NCI-H1436 treated with DMSO at 0.1 percent for 48 hours (cell line): ENCODE measurements at regions not wholly inside any gene's neighbourhood (a gene's known extent, or its start where the extent isn't known, plus 50 kb on each side); places are given as distances from the start of the nearest gene placed in this dataset.

ENCODE experiments used
- DNase-seq: peaks from one replicate; lab custom pipeline; 2025; lab: John Stamatoyannopoulos, UW

DNA sequence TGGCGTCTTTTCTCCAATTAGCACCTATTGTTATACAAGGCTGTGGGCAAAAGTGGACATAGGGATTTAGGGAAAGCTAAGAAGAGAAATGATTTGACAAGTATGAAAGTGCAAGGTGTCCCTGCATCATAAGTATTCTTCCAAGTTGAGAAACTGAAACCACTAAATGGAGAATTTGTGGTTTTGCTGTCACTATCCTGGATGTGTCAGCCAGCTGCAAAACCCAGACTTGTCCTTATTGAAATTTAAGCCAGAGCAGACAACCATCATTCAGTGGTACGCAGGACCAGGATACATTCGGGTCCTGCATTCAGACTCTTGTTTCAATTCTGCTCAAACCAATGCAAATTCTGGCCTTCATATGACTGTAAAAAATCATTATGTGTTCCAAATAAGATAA is 384.8 kb upstream of the TGFBR2 start:
- no peak for DNase-seq

- no peak for DNase-seq
Observed at GRCh38 chr3:30222441-30222840, 384.0 kb upstream of the TGFBR2 start.

GRCh38 chr3:30225021-30225420 is 381.4 kb upstream of the TGFBR2 start:
- DNase-seq = no peak

- no peak for DNase-seq
Observed at GRCh38 chr3:30226601-30227151, 379.7 kb upstream of the TGFBR2 start.

- no peak for DNase-seq
Observed at GRCh38 chr3:30227571-30228301, 378.7 kb upstream of the TGFBR2 start.

DNA sequence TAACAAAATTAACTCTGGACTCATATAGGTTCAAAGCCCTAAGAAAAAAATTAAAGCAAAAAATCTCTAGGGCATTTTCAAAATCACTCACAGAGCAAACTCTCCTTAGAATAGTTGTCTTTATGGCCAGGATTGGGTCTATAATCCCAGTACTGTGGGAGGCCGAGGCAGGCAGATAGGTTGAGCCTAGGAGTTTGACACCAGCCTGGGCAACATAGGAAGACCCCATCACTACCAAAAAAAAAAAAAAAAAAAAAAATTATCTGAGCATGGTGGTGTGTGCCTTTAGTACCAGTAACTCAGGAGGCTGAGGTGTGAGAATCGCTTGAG is 378.1 kb upstream of the TGFBR2 start:
- DNase-seq = no peak

DNA sequence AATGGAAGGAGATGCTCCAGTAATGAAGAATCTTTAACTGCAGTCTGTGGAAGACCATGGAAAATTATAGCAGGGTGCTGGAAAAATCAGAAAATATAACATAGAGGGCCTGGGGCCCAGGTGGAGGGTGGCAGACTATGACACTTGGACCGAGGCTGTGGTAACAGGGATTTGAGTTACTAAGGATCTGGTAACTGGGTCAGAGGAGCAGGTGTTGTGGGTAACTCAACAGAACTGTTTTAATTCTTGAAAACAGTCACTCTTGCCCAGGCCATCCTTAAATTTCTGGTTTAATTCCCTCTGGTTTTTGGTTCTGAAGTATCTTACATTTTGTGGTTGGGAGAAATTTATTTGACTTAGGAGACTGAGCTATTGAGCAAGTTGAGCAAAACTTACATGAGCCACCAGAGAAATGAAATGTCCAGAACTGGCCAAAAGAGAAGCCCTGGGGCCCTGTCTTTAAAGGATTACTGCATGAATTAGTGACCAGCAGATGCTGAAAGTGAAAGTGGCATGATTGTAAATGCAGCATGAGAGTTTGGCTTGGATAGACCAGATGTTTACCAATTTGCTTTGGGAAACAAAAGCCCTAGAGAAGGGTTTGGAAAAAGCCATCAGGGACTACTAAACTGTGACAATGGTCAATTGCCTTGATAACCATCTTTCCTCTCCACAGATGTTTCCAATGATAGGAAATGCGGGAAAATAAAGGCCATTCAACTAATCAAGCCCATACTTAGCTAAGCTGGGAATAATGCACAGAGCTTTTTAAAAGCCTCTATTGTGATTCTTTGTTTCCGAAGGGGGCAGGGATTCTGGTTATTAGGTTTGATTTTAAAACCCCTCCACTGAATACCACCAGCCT is 374.9 kb upstream of the TGFBR2 start:
- no peak for DNase-seq

DNA sequence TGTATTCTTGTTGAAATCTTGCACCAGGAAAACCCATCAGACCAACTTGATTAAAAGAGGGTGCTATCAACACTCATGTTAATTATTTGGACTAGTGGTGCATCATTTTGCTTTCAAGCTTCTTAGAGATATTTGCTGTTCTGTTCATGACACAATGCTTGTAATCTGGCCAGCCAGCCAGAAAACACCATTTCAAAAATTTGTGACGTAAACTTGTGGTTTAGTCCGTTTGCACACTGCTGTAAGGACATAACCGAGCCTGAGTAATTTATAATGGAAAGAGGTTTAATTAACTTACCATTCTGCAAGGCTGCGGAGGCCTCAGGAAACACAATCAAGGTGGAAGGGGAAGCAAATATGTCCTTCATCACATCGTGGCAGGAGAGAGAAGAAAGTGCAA is 374.3 kb upstream of the TGFBR2 start:
- no peak for DNase-seq

- DNase-seq = no peak
Observed at GRCh38 chr3:30233913-30234646, 372.3 kb upstream of the TGFBR2 start.

DNA sequence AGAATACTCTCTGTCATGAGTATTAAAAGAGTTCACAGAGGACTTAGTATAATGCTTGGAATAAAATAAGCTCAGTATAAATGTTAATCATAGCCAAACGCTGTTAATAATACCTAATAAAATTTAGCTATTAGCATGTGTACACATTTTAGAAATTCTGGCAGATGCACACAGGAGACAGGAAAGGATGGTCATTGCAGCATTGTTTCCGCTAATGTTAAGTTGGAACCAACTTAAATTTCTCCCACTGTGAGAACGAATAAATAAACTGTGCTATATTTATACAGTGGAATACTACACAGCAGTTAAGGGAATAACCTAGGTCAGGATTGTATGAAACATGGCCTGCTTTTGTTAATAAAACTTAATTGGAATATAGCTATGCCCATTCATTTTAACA is 370.4 kb upstream of the TGFBR2 start:
- DNase-seq = no peak

GRCh38 chr3:30241721-30242120 is 364.7 kb upstream of the TGFBR2 start:
- DNase-seq = no peak

GRCh38 chr3:30245858-30246622 is 360.4 kb upstream of the TGFBR2 start:
- DNase-seq = no peak

DNA sequence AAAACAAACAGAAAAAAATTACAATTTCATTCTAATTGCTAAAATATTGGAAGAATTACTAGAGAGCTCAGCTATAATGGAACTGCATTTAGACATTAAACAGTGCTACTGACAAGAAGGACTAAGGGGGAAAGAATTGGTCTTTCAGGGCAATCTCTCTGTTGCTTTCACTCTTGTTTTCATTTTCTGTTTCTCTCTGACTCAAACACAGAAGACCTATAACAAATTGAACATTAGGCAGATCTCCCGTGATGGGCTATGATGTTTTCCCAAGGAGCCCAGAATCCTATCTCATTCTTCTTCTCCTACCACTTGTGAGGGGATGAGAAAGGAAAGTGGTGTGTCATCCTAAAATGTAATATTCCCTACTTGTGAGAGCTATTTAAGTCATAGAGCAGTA is 358.0 kb upstream of the TGFBR2 start:
- no peak for DNase-seq

GRCh38 chr3:30252474-30252873 is 353.9 kb upstream of the TGFBR2 start:
- DNase-seq = no peak

DNA sequence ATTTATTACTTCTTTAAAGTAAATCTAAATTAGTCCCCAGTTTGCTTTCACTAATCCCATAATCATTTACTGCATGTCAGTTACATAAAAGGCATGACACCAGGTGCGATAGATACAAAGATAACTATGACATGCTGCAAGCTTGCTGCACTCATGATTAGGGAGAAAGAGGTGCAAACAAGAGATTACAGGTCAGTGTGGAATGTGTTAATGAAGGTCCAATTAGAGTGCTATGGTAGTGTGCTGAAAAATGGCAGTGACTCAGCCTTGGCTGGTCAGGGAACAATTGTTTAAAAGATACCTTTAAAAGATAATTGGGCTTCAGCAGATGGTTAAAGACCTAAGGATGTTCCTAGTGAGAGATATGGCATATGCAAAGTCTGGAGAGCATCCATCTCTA is 352.6 kb upstream of the TGFBR2 start:
- DNase-seq = no peak

- DNase-seq = no peak
Observed at GRCh38 chr3:30256474-30256873, 349.9 kb upstream of the TGFBR2 start.

DNA sequence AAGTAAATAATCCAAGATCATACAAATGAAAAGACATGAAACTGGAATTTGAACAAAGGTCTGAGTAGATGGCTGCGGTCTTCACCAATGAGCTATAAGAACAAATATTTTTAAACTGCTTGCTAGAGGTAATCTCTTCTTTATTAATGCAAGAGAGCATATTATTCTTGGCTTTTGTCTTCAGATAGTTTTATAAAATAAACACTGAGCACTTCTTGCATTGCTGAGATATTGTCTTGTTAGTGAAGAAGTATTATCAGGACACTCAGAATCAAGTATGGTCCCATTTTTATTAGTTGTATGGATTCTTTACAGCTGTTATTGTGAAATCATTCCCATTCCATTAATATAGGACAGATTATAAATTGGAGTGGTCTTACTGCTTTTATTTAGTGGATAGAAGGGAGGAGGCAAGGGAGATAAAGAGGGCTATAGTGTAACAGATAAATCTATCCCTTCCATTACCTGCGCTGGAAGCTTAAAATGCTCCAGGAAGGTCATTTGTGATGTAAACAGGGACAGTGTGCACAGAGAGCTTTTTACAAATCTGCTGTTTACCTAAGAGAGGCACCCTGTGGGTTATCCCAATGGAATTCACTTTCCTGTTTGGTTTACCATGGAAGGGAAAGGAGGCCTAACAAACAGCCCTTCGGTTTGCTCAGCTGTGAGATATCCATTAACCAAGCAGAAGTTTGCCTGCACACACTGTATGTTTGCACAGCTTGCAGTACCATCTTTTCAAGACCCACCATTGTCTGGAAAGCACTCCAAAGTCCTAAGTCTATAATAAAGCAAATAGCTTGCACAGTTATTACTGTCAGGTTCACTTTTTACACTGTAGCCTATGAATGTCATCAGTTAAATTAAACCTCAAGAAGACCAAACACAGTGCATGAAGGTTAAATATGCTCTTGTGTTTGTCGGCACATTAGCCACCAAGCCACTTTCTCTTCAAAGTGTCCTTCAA is 347.7 kb upstream of the TGFBR2 start:
- peak; percentile 28 for DNase-seq

GRCh38 chr3:30259730-30260129 is 346.7 kb upstream of the TGFBR2 start:
- no peak for DNase-seq

- DNase-seq = no peak
Observed at GRCh38 chr3:30260762-30261161, 345.6 kb upstream of the TGFBR2 start.

DNA sequence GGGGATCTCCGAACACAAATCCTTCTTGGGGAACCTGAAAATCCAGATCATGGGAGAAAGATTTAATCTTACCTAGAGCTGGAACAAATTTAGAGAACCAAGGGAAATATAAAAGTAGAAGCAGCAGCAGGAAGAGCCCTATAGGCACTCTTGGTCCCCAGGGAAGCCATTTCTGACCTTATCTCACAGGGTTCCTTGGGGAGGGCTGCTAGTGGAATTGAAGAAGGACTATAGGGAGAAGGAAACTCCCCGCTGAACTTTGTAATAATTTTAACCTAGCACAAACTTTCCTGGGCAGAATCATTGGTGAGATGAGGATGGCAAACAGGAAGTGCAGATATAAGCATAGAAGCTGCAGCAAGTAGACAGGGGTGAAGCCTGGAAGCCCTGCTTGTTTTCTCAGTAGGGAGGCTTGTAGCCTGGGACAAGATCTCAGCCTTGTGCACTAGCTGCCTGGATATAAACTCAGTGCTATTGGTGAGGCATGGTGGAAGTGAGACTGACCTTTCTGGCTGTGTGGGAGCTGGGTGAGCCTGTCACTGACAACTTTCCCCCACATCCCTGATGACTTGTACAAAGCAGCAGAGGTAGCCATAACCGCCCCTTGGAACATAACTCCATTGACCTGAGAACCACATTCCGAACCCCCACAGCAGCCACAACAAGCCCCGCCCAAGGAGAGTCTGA is 343.0 kb upstream of the TGFBR2 start:
- DNase-seq = no peak
